Sigmoid colon (tissue), 6 donors: ENCODE measurements at regions not wholly inside any gene's neighbourhood (a gene's known extent, or its start where the extent isn't known, plus 50 kb on each side); places are given as distances from the start of the nearest gene placed in this dataset.

ENCODE experiments used
- DNase-seq: peaks from one replicate; pipeline ENCODE4 v3.0.0-alpha.2; 2019
- H3K27ac ChIP-seq, 4 donors: fragments of 200-600 bp; sonication (generic); one replicate each; pipeline ENCODE4 v1.5.1; 2016 to 2019; ENCODE audit warnings: mild to moderate bottlenecking in 1 of 4
- H3K27me3 ChIP-seq, 3 donors: fragments of 200-600 bp; sonication (generic); one replicate each; pipeline ENCODE4 v1.5.1; 2019; ENCODE audit warnings: mild to moderate bottlenecking in 1 of 3
- H3K36me3 ChIP-seq, 4 donors: fragments of 200-600 bp; sonication (generic); one replicate each; pipeline ENCODE4 v1.5.1; 2016 to 2019
- H3K4me1 ChIP-seq, 4 donors: fragments of 200-600 bp; sonication (generic); one replicate each; pipeline ENCODE4 v1.5.1; 2017 to 2019
- H3K4me3 ChIP-seq, 4 donors: fragments of 200-600 bp; sonication (generic); one replicate each; pipeline ENCODE4 v1.5.1; 2017 to 2019; ENCODE audit warnings: mild to moderate bottlenecking in 2 of 4, moderate library complexity in 1 of 4
- H3K9me3 ChIP-seq, 4 donors: fragments of 200-600 bp in 3 of 4; sonication (generic) in 3 of 4; one replicate each; pipeline versions ENCODE4 v1.5.1 to v1.6.1; 2013 to 2019
- EP300 ChIP-seq, 4 donors: sonication (generic); formaldehyde crosslinking; IDR thresholded peaks; one replicate each; pipeline ENCODE4 v1.6.1; 2017; ENCODE audit warnings: antibody characterized with exemption in 4 of 4
- POLR2A ChIP-seq, 2 donors: fragments of 450-650 bp; IDR thresholded peaks; one replicate each; pipeline ENCODE4 v1.6.1; 2016; ENCODE audit warnings: antibody characterized with exemption in 2 of 2, mild to moderate bottlenecking in 2 of 2, moderate library complexity in 2 of 2
- POLR2AphosphoS5 ChIP-seq, 4 donors: sonication (generic); formaldehyde crosslinking; IDR thresholded peaks; one replicate each; pipeline ENCODE4 v1.6.1; 2017; ENCODE audit warnings: antibody characterized with exemption in 4 of 4
- WGBS, 2 donors: extraction: QIAGEN DNeasy Blood & Tissue Kit; methylation state at CpG; one replicate each; pipeline ENCODE4 v1.1.7; 2013; 5-methylcytosine and 5-hydroxymethylcytosine counted together
- intact Hi-C: fragments of 100-400 bp; cut with DNase I; formaldehyde crosslinking; loops from one replicate; pipeline ENCODE4 v1.15.1; 2023
- TF ChIP-seq, protein P1 (sequence below), 4 experiments: fragments of 450-650 bp in 3 of 4; fragments of 200-600 bp in 1 of 4; IDR thresholded peaks; one replicate each; pipeline ENCODE4 v1.5.1; 2016 to 2019; ENCODE audit warnings: antibody characterized with exemption in 4 of 4, mild to moderate bottlenecking in 3 of 4, moderate library complexity in 2 of 4
- donor health status: healthy with polysubstance abuse.
- donor health status: healthy.

DNA sequence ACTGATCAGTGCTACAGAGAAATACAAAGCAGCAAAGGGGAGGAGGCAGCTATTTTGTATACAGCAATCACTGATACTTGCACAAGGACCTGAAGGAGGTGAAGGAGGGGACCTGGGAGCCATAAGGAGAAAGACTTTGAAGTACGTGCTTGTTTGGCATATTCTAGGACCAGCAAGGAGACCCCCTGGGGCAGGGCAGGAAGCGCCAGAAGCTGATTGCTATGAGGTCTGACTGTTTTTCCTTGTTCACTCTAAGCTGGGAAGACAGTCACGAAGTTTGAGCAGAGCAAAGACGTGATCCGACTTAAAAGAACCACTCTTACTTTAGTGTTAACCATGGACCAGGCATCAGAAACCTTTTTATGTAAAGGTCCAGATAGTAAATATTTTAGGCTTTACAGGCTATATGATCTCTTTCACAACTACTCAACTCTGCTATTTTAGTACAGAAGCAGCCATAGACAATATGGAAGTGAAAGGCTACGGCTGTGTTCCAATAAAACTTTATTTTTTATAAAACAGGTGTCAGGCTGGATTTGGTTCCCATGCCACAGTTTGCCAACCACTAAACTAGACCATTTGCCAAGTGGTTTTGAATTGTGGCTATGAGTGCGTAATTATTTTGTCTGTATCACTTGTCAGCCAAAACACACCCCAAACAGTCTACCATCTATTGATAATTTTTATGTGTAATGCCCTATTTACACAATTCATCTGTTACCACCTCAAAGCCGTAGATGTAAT is 217.9 kb downstream of the PRL start:
- Histone ChIP-seq H3K36me3 (no peaks in the 10 kb centered on the region), H3K27me3 (no peaks in the 10 kb centered on the region), H3K9me3 (no peaks in the 10 kb centered on the region), H3K27ac (no peak overlapping the region), H3K4me3 (no peak overlapping the region), H3K4me1 (peaks cover 0 to 23% (median 18%) of the 10 kb centered on the region in 4 donors)
- intact Hi-C loops, result no loop called here
- TF ChIP-seq POLR2AphosphoS5 (IDR thresholded peaks at IDR 0.05) (no peak), EP300 (IDR thresholded peaks at IDR 0.05) (no peak), POLR2A (IDR thresholded peaks at IDR 0.05) (no peak)
- TF ChIP-seq, protein P1, sequence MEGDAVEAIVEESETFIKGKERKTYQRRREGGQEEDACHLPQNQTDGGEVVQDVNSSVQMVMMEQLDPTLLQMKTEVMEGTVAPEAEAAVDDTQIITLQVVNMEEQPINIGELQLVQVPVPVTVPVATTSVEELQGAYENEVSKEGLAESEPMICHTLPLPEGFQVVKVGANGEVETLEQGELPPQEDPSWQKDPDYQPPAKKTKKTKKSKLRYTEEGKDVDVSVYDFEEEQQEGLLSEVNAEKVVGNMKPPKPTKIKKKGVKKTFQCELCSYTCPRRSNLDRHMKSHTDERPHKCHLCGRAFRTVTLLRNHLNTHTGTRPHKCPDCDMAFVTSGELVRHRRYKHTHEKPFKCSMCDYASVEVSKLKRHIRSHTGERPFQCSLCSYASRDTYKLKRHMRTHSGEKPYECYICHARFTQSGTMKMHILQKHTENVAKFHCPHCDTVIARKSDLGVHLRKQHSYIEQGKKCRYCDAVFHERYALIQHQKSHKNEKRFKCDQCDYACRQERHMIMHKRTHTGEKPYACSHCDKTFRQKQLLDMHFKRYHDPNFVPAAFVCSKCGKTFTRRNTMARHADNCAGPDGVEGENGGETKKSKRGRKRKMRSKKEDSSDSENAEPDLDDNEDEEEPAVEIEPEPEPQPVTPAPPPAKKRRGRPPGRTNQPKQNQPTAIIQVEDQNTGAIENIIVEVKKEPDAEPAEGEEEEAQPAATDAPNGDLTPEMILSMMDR (IDR thresholded peaks at IDR 0.05), result no peak
- no peak for DNase-seq
- 93 to 94% methylated on average over 8 of the region's 8 CpGs for WGBS, 2 donors

- Histone ChIP-seq H3K4me1 (peaks cover 0 to 23% (median 20%) of the 10 kb centered on the region in 4 donors), H3K9me3 (no peaks in the 10 kb centered on the region), H3K4me3 (no peak overlapping the region), H3K27ac (no peak overlapping the region), H3K27me3 (no peaks in the 10 kb centered on the region), H3K36me3 (no peaks in the 10 kb centered on the region)
- WGBS, 2 donors, result 91 to 92% methylated on average over 5 of the region's 5 CpGs
- no peak for DNase-seq
- TF ChIP-seq, protein P1 (IDR thresholded peaks at IDR 0.05), result no peak
- TF ChIP-seq POLR2AphosphoS5 (IDR thresholded peaks at IDR 0.05) (no peak), POLR2A (IDR thresholded peaks at IDR 0.05) (no peak), EP300 (IDR thresholded peaks at IDR 0.05) (no peak)
- intact Hi-C loops, result no loop called here
Observed at GRCh38 chr6:22079783-22080182, 217.1 kb downstream of the PRL start.

- H3K36me3 ChIP-seq, result no peaks in the 10 kb centered on the region
- peaks cover 0 to 23% (median 20%) of the 10 kb centered on the region in 4 donors for H3K4me1 ChIP-seq
- intact Hi-C loops, result no loop called here
- WGBS, 2 donors, result 90 to 91% methylated on average over 4 of the region's 4 CpGs
- DNase-seq, result no peak
- no peaks in the 10 kb centered on the region for H3K27me3 ChIP-seq
- H3K4me3 ChIP-seq, result no peak overlapping the region
- TF ChIP-seq POLR2AphosphoS5 (IDR thresholded peaks at IDR 0.05) (no peak), EP300 (IDR thresholded peaks at IDR 0.05) (no peak)
- peak overlapping the region in 2 of 4 donors; percentile 22 to 39 for H3K27ac ChIP-seq
- H3K9me3 ChIP-seq, result no peaks in the 10 kb centered on the region
Observed at GRCh38 chr6:22081709-22082108, 215.1 kb downstream of the PRL start.

- 60 to 78% methylated on average over 3 of the region's 3 CpGs for WGBS, 2 donors
- H3K27me3 ChIP-seq, result no peaks in the 10 kb centered on the region
- peak in 2 of 4 donors; percentile 13 to 31 for TF ChIP-seq POLR2AphosphoS5 (IDR thresholded peaks at IDR 0.05)
- TF ChIP-seq POLR2A (IDR thresholded peaks at IDR 0.05), result no peak
- H3K9me3 ChIP-seq, result no peaks in the 10 kb centered on the region
- intact Hi-C loops, result no loop called here
- peak overlapping the region in 2 of 4 donors; percentile 22 to 39 for H3K27ac ChIP-seq
- H3K4me1 ChIP-seq, result peaks cover 0 to 23% (median 20%) of the 10 kb centered on the region in 4 donors
- no peak for DNase-seq
- no peak overlapping the region for H3K4me3 ChIP-seq
- no peaks in the 10 kb centered on the region for H3K36me3 ChIP-seq
Observed at GRCh38 chr6:22082218-22082617, 214.6 kb downstream of the PRL start.

GRCh38 chr6:22083119-22083518 is 213.7 kb downstream of the PRL start:
- WGBS, 2 donors, result 81 to 87% methylated on average over 1 of the region's 1 CpG
- peak overlapping the region in 1 of 4 donors; percentile 39 for H3K27ac ChIP-seq
- intact Hi-C loops, result no loop called here
- no peaks in the 10 kb centered on the region for H3K36me3 ChIP-seq
- H3K27me3 ChIP-seq, result no peaks in the 10 kb centered on the region
- no peak for DNase-seq
- H3K9me3 ChIP-seq, result no peaks in the 10 kb centered on the region
- no peak for TF ChIP-seq POLR2A (IDR thresholded peaks at IDR 0.05)
- no peak for TF ChIP-seq POLR2AphosphoS5 (IDR thresholded peaks at IDR 0.05)
- TF ChIP-seq, protein P1 (IDR thresholded peaks at IDR 0.05), result no peak
- no peak for TF ChIP-seq EP300 (IDR thresholded peaks at IDR 0.05)
- H3K4me1 ChIP-seq, result peaks cover 0 to 23% (median 20%) of the 10 kb centered on the region in 4 donors
- H3K4me3 ChIP-seq, result no peak overlapping the region
